HEK293T (cell line): ENCODE measurements at regions not wholly inside any gene's neighbourhood (a gene's known extent, or its start where the extent isn't known, plus 50 kb on each side); places are given as distances from the start of the nearest gene placed in this dataset.

Experiments used
- CTCF ChIA-PET: fragments of 350-600 bp; formaldehyde crosslinking; extraction: SDS; loops from one replicate; lab custom pipeline; 2021; ENCODE audit warnings: antibody characterized with exemption, inconsistent platforms; lab: Yijun Ruan, JAX
- POLR2A ChIA-PET: fragments of 350-600 bp; formaldehyde crosslinking; extraction: SDS; loops from one replicate; lab custom pipeline; 2020; ENCODE audit warnings: antibody characterized with exemption, inconsistent platforms; lab: Yijun Ruan, JAX
- DNase-seq: peaks from one replicate; pipeline ENCODE4 v3.0.0; 2012; ENCODE audit warnings: mixed read lengths; ENCODE audit errors: extremely low spot score
- ARNT ChIP-seq: fragments of 450-650 bp; IDR thresholded peaks from 2 replicates; pipeline ENCODE4 v1.6.1; 2017; ENCODE audit warnings: mild to moderate bottlenecking
- BHLHE40 ChIP-seq: fragments of 450-650 bp; IDR thresholded peaks from 2 replicates; pipeline ENCODE4 v1.6.1; 2016; ENCODE audit warnings: mild to moderate bottlenecking, moderate library complexity, borderline replicate concordance
- CTBP1 ChIP-seq: fragments of 450-650 bp; IDR thresholded peaks from 2 replicates; pipeline ENCODE4 v1.6.1; 2016; ENCODE audit warnings: borderline replicate concordance
- ELF4 ChIP-seq: fragments of 450-650 bp; IDR thresholded peaks from 2 replicates; pipeline ENCODE4 v1.6.1; 2017; ENCODE audit warnings: antibody characterized with exemption
- FOXA1 ChIP-seq: fragments of 450-650 bp; IDR thresholded peaks from 2 replicates; pipeline ENCODE4 v1.6.1; 2016; ENCODE audit warnings: mild to moderate bottlenecking
- FOXK2 ChIP-seq: fragments of 450-650 bp; IDR thresholded peaks from 2 replicates; pipeline ENCODE4 v1.6.1; 2016; ENCODE audit warnings: mild to moderate bottlenecking
- FOXM1 ChIP-seq: fragments of 450-650 bp; IDR thresholded peaks from 2 replicates; pipeline ENCODE4 v1.6.1; 2017; ENCODE audit warnings: mild to moderate bottlenecking, borderline replicate concordance
- HDGF ChIP-seq: fragments of 450-650 bp; IDR thresholded peaks from 2 replicates; pipeline ENCODE4 v1.6.1; 2017; ENCODE audit warnings: antibody characterized with exemption, borderline replicate concordance
- L3MBTL2 ChIP-seq: fragments of 450-650 bp; conservative IDR thresholded peaks from 2 replicates; pipeline ENCODE4 v1.6.1; 2016; ENCODE audit warnings: mild to moderate bottlenecking
- LEF1 ChIP-seq: fragments of 450-650 bp; IDR thresholded peaks from 2 replicates; pipeline ENCODE4 v1.6.1; 2017; ENCODE audit warnings: mild to moderate bottlenecking, borderline replicate concordance
- NFRKB ChIP-seq: fragments of 450-650 bp; IDR thresholded peaks from 2 replicates; pipeline ENCODE4 v1.6.1; 2016; ENCODE audit warnings: mild to moderate bottlenecking, moderate library complexity
- PKNOX1 ChIP-seq: fragments of 450-650 bp; IDR thresholded peaks from 2 replicates; pipeline ENCODE4 v1.6.1; 2016
- SP1 ChIP-seq: fragments of 450-650 bp; IDR thresholded peaks from 2 replicates; pipeline ENCODE4 v1.6.1; 2017
- SUZ12 ChIP-seq: fragments of 450-650 bp; IDR thresholded peaks from 2 replicates; pipeline ENCODE4 v1.6.1; 2016; ENCODE audit warnings: mild to moderate bottlenecking
- TARDBP ChIP-seq: fragments of 450-650 bp; IDR thresholded peaks from 2 replicates; pipeline ENCODE4 v1.6.1; 2016
- ZNF384 ChIP-seq: fragments of 450-650 bp; IDR thresholded peaks from 2 replicates; pipeline ENCODE4 v1.6.1; 2016

DNA sequence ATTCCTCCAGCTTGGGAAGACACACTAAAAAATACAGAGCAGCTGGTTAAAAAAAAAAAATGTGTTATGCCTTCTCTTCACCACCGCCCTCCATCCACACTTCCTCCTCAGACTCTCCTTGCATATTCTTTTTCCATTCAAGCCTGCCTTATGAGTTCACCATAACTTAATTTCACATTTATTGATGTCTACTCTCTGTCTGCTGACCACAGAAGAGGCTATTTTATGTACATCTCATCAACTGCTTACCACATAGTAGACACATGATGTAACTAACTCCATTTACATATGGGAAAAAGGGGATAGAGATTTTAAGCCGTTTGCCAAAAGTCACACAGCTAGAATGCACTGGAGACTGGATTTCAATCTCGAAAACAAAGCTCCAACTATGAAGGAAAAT, 409.8 kb downstream of the CDH11 start:
- CTCF ChIA-PET = no interaction called here
- no peak for DNase-seq

DNA sequence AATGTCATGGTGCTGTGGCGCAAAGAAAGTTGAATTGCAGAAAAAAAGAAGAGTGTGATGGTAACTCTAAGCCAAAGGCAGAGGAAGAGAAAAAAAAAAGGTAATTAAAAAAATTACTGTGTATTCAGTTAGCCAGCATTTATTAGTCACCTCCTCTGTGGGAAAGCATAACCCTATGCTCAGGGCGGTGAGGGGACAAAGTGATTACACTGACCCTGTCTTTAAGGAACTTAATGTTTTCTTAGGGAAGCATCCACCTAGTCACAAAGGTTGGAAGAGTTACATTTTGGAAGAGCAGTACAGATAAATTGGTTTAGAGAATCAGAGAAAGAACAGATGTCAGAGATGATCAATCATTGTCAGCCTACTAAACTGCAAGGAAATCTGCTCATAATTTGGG, 410.3 kb downstream of the CDH11 start:
- TF ChIP-seq ARNT (no peak), HDGF (no peak), L3MBTL2 (no peak), FOXM1 (no peak), PKNOX1 (no peak), TARDBP (no peak), FOXA1 (no peak), SP1 (no peak)
- ChIA-PET POLR2A (no interaction called here), CTCF (no interaction called here)
- no peak for DNase-seq

More for the DNA sequence above, 409.8 kb downstream of the CDH11 start:
- POLR2A ChIA-PET = no interaction called here
- TF ChIP-seq NFRKB (no peak), SUZ12 (no peak), LEF1 (no peak)

DNA sequence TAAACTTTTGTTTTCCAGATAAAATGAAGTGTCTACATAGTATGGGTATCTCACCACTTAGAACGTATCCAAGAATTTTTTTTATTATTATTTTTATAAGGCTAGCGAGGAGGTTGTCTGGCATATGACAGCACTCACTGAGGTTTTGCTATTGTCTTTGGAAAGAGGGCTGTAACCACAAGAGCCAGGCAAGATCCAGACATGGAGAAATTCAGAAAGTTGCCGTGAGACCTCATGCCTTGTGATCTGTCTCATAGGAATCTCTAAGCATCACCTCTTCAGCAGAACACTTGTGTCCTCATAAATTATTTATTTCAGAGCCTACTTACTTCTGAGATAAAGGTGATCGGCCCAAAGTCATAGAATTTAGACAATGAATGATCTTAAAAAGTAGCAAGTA, 410.8 kb downstream of the CDH11 start:
- TF ChIP-seq CTBP1 (no peak), L3MBTL2 (no peak), SUZ12 (no peak), ELF4 (no peak), NFRKB (no peak), FOXM1 (no peak), TARDBP (no peak)
- CTCF ChIA-PET = no interaction called here
- DNase-seq = no peak
- POLR2A ChIA-PET = no interaction called here

DNA sequence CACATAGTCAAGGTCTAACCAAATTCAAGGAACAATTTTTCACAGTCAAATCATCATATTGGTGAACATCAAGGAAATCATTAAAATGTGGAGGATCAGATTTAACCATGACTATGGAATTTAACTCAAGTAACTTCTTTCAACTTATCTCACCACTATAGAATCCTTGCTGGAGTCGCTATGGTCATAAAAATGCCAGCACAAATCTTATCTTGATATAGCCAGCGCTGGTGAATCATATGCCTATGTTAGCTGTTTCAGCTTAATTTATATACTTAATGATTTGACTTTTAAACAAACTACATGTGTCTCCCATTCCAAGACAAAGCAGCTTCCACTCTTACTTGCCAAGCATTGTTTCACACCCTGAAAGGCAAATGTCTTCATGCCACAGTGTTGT, 416.4 kb downstream of the CDH11 start:
- DNase-seq = no peak
- TF ChIP-seq FOXA1 (no peak), FOXK2 (no peak), HDGF (no peak)
- CTCF ChIA-PET = no interaction called here
- POLR2A ChIA-PET = no interaction called here

- no peak for DNase-seq
- POLR2A ChIA-PET = no interaction called here
- CTCF ChIA-PET = no interaction called here
These were observed 417.5 kb downstream of the CDH11 start for GRCh38 chr16:64704386-64704785.

GRCh38 chr16:64702415-64702814, 419.4 kb downstream of the CDH11 start:
- ChIA-PET POLR2A (no interaction called here), CTCF (no interaction called here)
- TF ChIP-seq TARDBP (no peak), ARNT (no peak), HDGF (no peak), NFRKB (no peak), ZNF384 (no peak), LEF1 (no peak), FOXA1 (no peak), ELF4 (no peak), FOXM1 (no peak), SP1 (no peak), PKNOX1 (no peak), BHLHE40 (no peak)
- DNase-seq = no peak

More at GRCh38 chr16:64704386-64704785, 417.5 kb downstream of the CDH11 start:
- TF ChIP-seq FOXM1 (no peak), SP1 (no peak), NFRKB (no peak), BHLHE40 (no peak), L3MBTL2 (no peak), ARNT (no peak), ELF4 (no peak)

GRCh38 chr16:64700628-64701027, 421.2 kb downstream of the CDH11 start:
- ChIA-PET CTCF (no interaction called here), POLR2A (no interaction called here)
- no peak for DNase-seq
- TF ChIP-seq HDGF (no peak), ARNT (no peak), FOXA1 (no peak), ZNF384 (no peak), FOXM1 (no peak), TARDBP (no peak), SUZ12 (no peak), FOXK2 (no peak), SP1 (no peak), LEF1 (no peak), NFRKB (no peak), ELF4 (no peak), CTBP1 (no peak), PKNOX1 (no peak)

DNA sequence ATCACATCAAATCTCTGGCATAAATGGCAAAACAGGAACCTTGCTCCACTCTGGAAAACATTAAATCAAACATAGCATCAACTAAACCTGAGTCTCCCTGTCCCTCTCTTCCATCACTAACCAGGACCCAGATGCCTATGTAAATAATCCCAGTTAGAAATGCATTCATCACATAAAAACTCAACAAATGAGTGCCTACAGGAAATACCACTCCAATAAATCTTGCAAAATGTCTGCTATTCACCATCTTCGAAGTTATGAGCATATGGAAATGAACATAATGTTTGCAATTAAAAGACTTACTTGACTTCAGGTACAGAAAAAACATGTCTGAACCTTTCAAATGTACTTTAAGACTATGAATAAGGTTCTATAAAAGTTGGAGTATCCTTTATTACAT, 425.0 kb downstream of the CDH11 start:
- DNase-seq = no peak
- CTCF ChIA-PET = no interaction called here
- TF ChIP-seq TARDBP = no peak
- no peak for TF ChIP-seq SP1
- TF ChIP-seq L3MBTL2 = no peak
- TF ChIP-seq ELF4 = no peak
- no peak for TF ChIP-seq FOXM1
- no peak for TF ChIP-seq BHLHE40
- no peak for TF ChIP-seq LEF1
- TF ChIP-seq CTBP1 = no peak
- POLR2A ChIA-PET = no interaction called here
